ENCODE measurements at regions not wholly inside any gene's neighbourhood (a gene's known extent, or its start where the extent isn't known, plus 50 kb on each side); places are given as distances from the start of the nearest gene placed in this dataset.
"Not testable (repeated sequence)": the region's sequence is repeated elsewhere in the genome, so short reads cannot be mapped to it uniquely, and the experiment has no call there.

DNA sequence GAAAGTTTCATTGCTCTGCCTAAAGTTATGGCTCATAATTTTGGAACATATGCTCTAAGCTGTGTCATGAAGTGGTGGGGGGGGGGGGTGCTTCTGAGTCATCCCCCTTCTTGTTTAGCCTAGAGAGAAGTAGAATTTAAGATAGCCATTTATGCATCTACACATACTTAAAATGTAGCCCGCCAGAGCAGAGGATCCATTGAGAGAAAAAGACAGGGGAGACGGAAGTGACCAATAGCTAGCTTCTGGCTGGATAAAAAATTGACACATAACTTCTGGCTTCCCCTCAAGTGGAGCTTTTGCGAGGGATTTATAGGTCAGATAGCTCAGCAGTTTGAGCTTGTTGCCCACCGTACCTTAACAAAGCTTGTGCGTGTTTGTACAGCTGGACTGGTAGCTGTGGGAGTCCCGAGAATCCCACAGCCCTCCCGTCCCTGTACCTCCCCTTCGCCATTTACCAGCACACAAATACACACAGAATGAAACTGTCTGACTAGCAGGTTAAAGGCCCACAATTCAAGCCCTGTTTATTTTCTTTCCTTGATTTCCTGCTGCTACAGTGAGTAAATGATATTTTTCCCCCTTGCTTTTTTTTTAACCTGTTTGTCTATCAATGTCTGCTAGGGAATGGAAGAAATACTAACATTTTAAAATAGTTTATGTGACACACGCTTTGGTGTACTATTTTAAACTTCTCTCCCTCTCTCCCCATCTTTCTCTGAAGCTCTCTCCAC, 232.6 kb upstream of the FERD3L start:
- no peak for DNase-seq (ENCODE audit: low spot score)

DNA sequence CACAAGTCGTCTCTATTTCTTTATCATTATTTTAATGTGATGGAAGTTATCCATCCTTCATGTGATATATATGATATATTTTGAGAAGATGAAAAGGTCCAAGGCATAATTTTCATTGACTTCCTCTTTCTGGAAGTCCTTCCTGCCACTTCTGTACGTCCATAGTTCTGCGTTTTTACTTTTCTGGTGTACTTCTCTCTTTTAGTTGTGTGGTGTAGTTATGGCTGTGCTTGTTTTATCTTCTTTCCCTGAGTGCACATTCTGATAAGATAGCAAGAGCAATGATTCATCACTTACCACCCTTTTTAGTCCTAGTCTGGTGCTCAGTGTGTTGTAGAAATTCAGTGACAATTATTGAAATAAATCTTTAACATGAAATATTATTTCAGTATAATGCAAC, 231.3 kb upstream of the FERD3L start:
- no peak for DNase-seq (ENCODE audit: low spot score)

DNA sequence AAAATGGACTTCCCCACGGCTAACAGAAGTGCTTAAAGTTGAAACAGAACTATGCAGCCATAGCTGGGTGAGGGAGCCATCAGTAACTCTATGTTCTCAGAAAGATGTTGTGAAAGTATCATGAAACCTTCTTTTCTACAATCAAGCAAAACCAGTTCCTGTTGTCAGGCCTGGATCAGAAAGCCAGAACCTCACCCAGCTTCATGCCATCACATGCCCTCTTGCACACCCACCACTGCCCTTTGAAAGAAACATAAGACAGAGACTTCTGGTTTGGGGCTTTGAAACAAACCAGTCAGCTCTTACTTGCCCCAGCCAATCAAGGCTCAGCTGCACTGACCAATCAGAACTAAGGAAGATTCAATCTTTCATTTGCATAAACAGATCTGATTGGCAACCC, 230.8 kb upstream of the FERD3L start:
- DNase-seq (ENCODE audit: low spot score) = no peak

DNA sequence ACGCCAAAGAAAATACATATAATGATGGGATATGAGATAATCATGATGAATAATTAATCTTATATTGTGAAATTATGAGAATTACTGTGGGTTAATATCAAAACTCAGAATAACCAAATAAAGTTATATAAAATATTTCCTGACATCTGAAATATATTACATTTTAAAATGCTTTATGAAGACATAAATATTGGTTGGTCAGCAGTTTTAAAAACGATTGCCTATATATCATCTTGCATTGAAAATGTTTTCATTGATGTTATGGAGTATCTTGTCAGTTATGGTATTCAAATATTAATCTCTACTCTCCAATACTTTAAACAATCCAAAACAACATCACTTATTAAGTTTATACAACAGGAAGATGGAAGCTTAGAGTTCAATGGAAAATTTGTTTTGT, 228.1 kb upstream of the FERD3L start:
- DNase-seq (ENCODE audit: low spot score) = no peak

DNA sequence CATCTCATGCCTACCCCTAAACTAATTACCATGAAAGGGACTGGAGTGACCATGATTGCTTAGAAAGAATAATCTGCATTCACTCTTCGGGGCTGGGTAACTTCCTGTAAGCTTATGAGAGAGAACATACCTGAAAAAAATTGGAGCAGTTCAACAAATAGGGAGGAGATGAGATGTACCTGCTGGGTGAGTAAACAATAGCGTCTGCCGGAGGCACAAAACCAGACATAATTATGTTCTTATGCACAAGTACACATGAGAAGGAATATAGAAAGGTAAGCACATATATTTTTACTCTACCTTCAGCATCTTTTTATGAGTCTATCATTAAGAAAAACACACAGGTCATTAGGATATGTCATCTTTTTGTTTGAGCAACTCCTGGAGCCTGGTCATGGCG, 224.6 kb upstream of the FERD3L start:
- DNase-seq (ENCODE audit: low spot score) = no peak

DNA sequence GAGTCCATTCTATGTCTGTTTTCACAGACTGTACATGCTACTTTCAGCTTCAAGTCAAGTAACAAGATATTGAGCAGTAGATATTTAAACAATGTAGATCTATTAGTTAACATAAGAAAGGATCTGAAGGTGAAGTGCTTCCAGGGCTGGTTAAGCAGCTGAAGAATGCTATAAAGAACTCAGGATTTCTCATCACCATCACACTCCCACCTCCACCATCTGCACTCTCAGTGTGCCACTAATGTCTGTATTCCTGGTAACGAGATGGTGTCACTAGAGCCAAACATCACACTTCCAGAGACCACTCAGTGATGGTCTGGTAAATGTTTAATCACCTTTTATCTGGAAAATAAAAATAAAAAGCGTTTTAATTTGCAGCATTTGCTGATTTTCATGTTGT, 224.0 kb upstream of the FERD3L start:
- no peak for DNase-seq (ENCODE audit: low spot score)

DNA sequence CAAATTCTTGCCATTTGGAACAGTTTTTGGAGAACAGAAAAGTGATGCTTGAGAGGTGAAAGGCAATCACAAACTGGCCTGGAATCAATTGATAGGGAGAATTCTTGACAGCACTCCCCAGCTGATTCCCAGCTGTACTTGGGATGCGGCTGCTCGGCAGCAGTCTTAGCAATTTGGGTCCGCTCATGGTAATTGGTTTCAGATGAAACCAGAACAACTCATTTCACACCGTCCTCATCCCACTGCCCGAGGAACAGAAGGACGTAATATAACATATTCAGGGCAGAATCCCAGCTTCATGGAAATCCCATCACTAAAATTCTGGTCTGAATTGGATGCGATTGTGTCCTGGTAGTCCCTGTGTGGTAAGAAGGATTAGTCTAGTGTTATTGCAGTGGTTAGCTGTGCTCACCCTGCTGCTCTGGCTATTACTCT, 223.3 kb upstream of the FERD3L start:
- no peak for DNase-seq (ENCODE audit: low spot score)

DNA sequence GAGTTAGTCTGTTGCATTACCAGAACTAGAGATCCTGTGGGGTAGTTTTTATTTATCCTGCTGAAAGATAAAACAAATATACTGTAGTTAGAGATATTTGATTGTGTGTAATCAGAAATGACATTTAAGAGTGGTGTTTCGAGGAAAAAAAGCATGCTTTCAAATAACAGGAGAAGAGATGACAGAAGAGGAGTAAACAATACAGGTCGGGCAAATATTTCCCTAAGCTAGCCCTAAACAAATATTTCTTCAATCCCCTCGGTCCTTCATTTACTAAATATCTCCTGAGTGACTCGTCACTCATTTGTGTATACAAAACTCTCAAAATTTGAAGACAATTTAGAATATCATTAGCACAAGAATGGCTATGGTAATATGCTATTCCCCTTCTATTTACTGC, 219.7 kb upstream of the FERD3L start:
- DNase-seq (ENCODE audit: low spot score) = no peak

DNA sequence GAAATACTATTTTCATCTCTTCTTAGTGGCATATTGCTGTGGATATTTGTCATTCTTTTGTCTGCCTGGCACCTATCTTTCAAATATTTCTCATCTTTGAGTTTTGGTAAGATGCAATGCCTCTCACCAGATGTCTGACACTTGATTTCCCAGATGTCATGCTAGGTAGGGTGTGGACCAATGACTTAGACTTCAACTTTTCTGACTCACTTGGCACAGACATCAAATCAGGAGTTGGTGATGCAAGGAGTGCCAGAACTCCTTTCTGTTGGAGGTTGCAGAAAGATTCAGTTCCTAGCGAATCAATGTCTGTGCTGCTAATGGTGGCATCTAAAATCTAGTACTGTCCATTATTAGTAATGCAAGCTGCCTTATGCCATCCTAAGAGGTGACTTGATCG, 216.9 kb upstream of the FERD3L start:
- no peak for DNase-seq (ENCODE audit: low spot score)

DNA sequence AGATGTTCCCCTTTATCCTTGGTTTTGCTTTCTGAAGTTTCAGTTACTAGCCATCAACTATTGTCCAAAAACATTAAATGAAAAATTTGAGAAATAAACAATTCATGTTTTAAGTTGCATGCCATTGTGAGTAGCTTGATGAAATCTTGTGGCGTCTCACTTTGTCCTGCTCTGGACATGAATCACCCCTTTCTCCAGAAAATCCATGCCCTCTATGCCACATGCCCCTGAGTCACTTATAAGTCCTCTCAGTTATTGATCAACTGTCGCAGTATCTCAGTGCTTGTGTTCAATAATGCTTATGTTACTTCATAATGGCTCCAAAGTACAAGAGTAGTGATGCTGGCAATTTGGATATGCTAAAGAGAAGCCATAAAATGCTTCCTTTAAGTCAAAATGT, 208.0 kb upstream of the FERD3L start:
- no peak for DNase-seq (ENCODE audit: low spot score)

DNA sequence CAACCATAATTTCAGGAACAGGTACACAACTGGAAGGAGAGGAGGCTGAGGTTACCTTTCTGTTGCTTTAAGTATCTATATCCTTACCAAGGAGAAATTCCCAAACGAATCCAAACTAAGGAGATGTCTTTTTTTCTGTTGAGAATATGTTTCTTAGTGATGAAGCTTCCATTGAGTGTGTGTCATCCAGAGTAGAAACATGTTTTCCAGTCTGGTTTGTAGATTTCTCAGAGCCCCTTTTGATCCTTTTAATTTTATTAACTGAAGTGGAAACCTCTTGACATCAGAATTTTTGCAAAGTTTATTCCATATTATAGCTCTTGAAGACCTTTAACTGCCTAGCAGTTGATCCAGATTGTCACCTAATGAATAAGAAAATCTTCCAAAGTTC, 207.1 kb upstream of the FERD3L start:
- DNase-seq (ENCODE audit: low spot score) = no peak

DNA sequence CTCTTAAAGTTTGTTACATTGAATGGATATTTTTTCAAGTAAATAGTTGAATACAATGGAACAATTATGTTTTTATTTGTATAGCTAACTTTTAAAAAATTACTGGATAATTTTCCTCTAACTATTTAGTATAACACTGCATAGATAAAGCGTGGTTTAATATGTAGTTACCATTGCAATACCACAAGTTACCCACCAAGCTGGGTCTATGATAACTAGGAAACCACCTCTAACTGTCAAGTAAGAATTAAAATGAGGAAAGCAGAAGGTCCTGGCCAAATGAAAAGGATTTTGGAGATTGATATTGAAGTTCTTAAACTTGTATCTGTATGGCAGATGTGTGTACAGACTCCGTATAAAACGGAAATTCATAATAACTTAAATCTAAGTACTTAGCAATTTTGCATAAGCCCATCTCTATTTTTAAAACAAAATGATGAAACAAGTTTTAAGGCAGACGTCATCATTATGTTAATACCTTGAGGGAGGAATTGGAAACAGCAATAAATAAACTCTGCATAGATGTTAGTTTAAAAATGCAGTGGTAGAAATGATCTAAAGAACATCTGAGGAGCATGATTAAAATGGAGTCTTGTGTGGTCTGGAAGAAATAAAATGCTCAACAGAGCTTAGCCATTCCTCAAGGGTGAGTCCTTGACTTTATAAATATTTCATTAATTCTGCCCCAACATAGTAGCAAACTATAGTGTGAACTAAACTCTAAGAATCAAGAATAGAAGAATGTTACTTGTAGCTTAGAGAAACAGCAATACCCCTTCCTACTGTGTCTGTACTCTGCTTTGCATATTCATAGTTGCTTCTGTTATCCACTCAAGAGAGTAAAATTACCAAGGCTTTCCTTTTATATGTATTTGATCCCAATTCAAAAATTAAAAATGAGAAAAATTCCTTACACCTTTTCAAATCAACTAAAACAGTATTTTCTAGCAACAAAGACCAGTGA, 206.4 kb upstream of the FERD3L start:
- no peak for DNase-seq (ENCODE audit: low spot score)

DNA sequence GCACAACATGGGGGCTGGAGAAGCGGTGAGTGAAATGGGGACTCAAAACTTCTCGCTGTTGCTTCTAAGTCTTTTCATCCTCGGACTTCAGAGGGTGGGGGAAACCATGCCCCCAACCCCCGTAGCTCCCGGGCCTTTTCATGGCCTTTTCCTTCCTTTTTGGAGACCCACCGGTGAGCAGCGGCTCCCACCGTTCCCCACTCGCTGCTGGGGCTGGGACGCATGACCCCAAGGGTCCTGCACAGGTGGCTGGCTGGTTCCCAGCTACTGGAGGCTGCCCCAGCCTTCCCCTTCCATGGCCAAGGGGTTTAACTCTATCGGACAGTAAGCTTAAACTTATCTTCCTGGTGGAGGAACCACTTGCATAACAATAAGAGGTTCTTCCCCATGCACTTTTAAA, 194.3 kb upstream of the FERD3L start:
- DNase-seq (ENCODE audit: low spot score) = no peak

DNA sequence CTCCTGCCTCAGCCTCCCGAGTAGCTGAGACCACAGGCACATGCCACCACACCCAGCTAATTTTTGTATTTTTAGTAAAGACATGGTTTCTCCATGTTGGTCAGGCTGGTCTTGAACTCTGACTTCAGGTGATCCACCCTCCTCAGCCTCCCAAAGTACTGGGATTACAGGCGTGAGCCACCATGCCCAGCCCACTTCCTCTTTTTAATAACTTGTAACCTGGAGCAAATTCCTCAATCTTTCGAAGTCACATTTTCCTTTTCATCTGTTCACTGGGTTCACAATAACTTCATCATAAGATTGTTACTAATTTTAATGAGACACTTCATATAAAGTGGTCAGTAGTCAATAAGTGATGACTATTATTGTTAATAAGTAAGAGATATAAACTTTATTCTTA, 193.3 kb upstream of the FERD3L start:
- DNase-seq (ENCODE audit: low spot score) = not testable (repeated sequence)

DNA sequence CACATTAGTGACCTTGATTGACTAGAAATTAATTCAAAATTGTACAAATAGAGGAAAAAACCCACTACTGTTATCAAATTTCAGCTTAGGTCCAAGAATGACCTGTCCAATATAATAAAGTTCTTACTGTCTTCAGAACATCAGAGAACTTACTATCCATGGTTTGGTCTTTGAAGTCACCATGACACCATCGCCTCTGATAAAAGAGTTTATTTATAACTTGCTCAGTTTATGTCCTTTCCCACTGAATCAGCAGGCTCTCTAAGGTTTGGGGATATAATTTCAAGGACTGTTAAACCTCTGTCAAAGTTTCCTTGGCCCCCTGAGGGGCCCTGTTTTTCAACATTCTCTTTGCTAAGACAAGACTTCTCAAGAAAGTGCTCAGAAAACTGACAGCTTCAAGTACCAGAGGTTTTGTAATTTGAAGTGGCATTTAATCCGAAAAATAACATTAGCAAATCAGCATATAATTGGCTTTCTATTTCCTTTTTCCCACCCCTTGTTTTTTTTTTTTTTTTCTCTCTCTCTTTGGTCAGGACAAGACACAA, 191.7 kb upstream of the FERD3L start:
- no peak for DNase-seq (ENCODE audit: low spot score)

DNA sequence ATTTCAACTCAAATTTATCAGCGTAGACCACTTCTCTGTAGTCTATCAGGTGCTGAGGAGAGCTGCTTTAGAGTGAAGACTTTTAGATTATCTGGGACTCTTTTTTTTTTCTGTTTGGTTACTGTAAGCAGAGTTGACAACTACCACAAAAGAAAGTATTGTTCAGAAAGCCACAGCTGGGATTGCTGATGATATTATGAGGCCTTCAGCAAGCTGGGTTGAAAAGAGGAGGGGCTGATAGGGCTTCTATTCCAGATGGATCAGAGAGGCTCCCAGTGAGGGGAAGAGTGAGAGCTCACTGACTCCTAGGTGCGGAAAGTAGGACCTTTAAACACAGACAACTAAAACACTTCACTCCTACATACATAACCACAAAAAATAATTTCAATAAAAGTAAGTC, 188.5 kb upstream of the FERD3L start:
- DNase-seq (ENCODE audit: low spot score) = no peak

DNA sequence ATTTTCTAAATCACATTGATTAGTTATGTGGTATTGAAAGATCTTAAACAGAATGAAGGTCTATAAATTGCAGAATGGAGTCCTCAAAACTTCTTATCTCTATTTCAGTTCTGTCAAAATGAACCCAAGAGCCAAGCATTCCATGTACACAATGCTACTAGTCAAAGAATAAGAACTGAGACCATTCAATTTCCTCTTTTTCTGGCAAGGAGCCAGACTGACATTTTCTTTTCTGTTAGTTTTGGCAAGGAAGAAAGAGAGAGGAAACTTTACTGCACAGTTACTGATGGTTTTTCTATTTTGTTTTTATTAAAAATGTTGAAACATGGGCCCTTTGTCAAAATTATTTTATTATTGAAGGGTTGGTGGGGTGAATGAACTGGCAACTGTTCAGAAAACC, 181.8 kb upstream of the FERD3L start:
- no peak for DNase-seq (ENCODE audit: low spot score)

DNA sequence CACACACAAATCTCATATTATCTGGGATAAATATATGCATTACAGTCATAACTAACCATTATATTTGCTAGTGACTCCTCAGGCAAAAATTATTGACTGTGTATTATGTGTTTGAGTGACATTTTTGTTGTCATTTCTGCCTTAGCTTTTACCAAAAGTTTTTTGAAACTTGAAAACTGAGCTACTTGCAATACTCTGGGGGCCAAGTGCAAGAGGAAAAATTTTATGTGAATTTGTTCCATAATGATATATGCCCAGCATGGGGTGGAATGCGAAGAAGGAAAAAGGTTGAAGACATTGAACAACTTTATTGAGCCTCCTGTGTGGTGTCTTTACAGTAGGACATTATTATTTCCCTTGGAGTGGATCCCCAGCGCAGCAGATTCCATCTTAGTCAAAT, 176.8 kb upstream of the FERD3L start:
- DNase-seq (ENCODE audit: low spot score) = no peak

DNA sequence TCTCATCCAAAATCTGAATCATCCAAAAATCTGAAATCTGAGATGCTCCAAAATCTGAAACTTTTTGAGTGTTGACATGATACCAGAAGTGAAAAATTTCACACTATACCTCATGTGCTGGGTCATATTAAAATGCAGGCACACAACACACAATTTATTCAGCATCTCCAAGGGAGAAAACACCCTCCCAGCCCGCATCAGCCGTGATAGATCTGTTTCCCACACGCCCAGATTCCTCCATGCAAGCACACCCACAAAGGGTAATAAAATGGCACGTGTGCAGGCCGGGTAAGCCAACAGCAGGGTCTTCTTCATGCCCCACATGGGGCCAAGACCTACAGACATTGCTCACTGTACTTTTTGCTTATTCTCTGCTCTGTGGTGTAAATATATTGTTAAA, 173.1 kb upstream of the FERD3L start:
- DNase-seq (ENCODE audit: low spot score) = no peak

DNA sequence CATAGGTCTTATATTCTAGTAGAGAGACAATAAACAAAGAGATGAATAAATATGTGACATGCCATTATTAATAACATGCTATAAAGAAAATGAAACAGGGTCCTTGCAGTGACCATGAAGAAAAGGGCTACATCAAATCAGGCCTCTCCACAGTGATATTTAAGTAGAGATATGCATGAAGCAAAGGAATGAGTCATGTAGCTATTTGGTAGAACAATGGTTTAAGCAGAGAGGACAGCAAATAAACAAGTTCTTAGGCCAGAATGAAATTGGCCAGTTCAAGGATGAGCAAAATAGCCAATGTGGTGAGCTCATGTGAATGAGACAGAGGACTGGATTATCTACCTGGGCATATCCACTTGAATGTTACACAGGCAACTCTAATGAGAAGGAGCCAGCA, 172.2 kb upstream of the FERD3L start:
- DNase-seq (ENCODE audit: low spot score) = no peak

DNA sequence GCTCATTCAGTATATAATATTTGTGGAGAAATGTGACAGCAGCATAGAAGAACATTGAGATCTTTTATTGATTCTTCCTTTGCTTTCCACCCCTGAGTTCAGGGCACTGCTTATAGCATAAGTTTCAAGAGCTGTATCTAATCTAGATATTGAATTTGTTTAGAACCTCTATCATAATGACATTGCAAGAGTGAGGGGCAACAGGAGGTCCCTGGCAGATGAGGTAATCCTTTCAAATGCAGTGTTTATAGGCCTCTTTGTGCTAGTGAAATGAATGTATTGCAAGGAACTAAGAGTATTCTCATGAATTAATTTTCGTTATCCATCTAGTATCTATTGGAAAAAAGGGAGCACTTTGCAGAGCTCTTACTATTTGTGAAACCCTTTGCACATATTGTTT, 167.2 kb upstream of the FERD3L start:
- no peak for DNase-seq (ENCODE audit: low spot score)

DNA sequence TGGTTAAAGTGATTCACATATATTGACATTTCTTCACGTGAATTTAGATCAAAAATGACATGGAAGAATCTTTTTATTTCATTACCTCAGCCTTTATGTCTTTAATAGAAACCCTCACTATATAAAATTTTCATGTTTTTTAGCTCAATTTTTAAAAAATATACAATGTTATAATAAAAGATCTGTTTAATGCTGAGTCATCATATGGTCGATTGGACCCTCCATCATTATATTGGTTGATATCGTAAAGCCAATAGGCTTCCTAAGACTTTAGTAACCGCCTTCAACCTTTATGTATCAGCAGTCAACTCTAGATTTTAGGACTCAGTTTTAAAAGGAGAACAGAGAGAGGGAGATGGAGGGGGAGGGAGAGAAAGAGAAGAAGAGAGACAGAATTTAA, 162.3 kb upstream of the FERD3L start:
- no peak for DNase-seq (ENCODE audit: low spot score)

DNA sequence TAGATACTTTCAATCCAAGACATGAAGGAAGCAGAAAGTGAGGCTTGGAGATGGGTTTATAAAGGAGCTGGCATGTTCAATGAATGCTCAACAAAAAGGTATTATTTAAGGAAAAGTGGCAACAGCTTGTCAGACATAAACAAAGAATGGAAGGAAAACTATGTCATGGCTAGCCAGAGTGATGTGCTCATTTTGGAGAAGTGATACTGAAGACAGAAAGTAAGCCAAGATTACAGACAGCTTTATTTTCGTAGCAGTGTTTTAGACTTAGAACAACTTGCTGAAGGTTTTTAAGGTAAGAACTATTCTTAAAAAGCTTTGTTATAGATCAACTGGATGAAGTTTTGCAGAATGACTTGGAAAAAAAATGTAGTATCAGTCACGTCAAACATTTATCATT, 160.5 kb upstream of the FERD3L start:
- DNase-seq (ENCODE audit: low spot score) = no peak
